GM19023 (cell line): ENCODE measurements at regions not wholly inside any gene's neighbourhood (a gene's known extent, or its start where the extent isn't known, plus 50 kb on each side); places are given as distances from the start of the nearest gene placed in this dataset.
"Not testable (repeated sequence)": the region's sequence is repeated elsewhere in the genome, so short reads cannot be mapped to it uniquely, and the experiment has no call there.

Experiments
- ATAC-seq: cut with Tn5 transposase; IDR thresholded peaks from one replicate; pipeline ENCODE4 v1.9.1; 2021; ENCODE audit warnings: mild to moderate bottlenecking, moderate library complexity; ENCODE audit not compliant: unreplicated experiment

DNA sequence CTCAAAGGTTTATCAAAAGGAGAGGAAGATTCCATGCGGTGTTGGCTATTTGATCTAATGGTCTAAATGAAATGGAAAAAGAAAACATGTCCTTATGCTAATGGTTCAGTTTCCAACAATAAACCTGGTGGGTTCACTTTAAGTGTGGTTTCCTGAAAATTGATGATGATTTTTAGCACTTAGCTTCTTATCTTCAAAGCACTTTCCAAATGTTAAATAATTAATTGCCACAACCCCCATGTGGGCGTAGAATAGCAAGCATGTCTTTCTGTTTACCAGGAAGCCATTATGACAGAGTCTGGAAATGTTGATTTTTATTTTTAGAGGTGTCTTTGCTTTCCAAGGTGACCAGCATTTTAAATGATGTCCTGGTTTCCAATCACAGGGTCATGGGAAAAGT, 134.8 kb upstream of the SLC4A4 start:
- ATAC-seq: no peak

DNA sequence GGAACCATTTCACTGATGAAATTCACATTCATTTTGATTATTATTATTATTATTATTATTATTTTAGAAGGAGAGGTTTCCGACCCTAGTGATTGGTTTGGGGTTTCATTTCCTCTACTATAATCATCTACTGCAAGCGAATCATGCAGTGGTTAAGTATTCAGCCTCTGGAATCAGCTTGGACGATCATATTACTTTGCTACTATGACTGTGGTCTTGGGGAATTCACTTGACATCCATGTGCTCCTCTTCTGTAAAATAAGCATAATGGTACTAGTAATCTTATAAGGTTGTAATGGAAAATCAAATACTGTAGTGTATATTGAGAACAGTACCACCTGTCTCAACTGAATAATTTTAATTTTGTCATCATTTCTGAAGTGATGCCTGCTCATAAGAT, 132.1 kb upstream of the SLC4A4 start:
- ATAC-seq: no peak

DNA sequence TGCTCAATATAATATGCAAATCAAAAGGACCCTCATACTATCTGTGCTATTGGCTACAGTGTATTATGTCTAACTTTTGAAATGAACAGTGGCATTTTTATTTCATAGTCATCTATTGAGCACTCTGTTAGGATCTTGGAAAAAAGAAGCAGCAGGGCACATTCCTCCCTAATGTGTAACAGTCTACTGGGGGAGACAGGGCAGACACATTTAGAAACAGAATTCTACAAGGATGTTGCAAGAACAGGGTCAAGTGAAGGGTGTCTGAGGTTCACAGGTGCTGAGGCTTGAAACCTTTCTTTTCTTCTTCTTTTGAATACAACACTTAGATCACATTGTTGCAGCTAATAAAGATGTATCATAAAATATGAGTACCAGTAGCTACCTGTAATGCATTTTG, 129.7 kb upstream of the SLC4A4 start:
- ATAC-seq: no peak

DNA sequence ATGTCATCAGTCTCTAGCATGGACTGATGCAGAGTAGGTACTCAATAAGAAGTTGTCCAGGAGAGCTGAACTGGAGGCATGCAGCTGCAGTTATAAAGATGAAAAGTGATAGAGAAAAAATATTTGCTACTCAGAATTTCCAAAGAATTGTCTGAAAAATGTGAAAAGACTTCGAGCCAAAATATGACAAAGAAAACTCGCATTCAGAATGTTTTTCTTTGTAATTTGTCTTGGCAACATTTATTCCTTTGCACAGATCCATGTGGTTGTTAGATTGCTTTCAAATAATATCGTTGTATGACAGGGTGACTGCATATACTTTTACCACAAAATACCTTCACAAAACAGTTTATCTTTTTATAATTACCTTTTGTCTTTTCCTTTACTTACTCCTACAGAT, 128.0 kb upstream of the SLC4A4 start:
- no peak for ATAC-seq

DNA sequence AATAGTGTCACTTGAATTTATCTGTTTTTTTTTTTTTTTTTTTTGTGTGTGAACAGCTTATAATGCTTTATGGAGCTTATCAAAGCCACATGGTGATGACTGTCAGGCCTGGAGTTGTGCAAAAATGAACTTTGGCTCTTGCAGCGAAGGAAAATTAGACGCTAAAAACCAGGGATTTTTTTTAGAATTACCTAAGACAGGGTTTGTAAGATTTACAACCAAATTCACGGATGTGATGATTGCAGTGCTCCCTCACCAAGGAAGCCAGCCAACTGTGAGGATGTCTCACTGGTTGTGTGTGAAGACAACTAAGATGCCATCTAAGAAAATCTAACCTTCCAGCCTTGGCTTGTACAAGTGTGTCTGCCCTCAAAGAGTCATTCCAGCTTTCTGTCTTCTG, 127.1 kb upstream of the SLC4A4 start:
- ATAC-seq: no peak

DNA sequence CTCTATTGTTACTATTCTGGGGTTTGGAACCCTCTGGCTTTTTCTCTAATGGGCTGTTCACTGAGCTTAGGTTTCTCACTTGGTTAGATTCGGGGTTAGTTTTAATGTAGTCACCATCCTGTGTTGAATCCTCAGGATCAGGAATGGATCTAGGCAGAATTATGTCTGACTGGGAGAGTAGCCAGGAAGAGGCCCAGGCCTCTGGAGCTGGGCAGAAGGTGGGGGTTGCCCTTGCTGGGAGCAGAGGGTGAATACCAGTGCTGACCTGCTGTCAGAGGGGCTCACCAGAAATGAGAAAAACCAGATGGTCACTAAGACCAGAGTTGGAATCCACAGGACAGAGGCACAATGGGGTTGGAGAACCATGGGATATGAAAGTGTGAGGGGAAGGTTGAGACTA, 126.6 kb upstream of the SLC4A4 start:
- ATAC-seq: no peak

DNA sequence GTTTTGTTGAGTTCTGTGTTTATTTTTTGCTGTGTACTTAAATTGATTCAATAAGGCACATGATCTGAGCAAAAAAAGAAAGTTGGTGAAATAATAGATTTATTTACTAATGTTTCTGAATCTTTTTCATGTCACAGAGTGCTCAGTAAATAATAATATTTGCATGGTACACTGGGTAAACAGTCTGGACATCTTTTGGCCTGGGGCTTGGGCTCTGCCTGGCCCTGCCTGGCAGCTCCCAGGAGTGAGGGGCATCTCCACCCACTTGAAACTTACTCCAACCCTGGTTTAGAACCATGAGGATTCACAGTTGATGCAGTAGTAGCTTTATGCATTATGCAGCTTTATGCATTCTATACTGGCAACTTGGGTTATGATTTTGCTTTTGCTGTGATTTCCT, 124.2 kb upstream of the SLC4A4 start:
- ATAC-seq: no peak

DNA sequence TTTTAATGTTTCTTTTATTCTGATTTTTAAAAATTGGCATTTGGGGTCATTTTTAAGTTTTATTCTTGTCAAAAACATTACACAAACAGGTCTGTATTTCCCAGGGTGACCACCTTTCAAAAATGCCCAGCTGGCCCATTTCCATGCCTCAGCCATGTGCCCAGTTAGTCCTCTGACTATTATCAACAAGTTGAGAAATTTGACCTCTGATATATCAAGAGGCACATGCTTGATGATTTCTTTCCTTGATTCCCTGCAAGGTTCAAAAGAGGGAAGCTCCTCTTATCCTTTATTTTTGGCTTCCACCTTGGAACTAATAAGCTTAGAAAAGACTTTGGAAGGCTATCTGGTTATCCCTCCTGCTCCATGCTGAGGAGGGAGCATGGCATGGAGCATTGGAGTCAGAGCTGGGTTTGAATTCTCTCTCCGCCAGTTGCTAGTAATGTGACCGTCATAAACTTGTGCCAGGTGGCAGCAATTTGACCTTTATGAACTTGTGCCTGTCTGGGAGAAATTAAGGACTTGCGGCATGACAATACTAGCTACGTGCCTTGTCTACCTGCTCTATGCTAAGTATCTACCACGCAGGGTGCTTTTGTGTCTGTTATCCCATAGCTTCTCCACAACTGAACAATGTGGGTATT, 122.4 kb upstream of the SLC4A4 start:
- no peak for ATAC-seq

DNA sequence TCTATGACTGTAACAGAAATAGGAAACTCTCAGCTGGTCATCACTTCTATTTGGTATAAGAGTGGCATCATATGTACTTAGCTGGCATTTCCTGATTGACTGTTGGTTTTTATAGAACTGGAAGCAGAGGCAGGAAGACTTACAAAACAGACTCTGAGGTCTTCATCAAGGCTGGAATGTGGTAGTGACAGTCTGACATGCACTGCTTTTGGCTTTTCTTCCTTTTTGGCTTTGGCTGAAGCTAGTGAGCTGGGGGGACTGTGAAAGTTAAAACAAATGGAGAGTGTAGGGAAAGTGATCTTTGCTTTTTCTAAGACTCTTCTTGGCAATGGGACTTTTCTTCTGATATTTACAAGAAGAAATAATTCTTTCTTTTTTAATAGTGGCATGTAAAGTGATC, 121.1 kb upstream of the SLC4A4 start:
- ATAC-seq: no peak

DNA sequence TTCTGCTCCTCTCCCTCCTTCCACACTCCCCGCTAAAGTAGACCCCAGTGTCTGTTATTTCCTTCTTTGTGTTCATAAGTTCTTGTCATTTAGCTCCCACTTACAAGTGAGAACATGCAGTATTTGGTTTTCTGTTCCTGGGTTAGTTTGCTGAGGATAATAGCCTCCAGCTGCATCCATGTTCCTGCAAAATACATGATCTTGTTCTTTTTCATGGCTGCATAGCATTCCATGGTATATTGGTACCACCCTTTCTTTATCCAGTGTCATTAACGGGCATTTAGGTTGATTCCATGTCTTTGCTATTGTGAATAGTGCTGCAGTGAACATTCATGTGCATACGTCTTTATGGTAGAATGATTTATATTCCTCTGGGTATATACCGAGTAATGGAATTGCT, 118.0 kb upstream of the SLC4A4 start:
- not testable (repeated sequence) for ATAC-seq

DNA sequence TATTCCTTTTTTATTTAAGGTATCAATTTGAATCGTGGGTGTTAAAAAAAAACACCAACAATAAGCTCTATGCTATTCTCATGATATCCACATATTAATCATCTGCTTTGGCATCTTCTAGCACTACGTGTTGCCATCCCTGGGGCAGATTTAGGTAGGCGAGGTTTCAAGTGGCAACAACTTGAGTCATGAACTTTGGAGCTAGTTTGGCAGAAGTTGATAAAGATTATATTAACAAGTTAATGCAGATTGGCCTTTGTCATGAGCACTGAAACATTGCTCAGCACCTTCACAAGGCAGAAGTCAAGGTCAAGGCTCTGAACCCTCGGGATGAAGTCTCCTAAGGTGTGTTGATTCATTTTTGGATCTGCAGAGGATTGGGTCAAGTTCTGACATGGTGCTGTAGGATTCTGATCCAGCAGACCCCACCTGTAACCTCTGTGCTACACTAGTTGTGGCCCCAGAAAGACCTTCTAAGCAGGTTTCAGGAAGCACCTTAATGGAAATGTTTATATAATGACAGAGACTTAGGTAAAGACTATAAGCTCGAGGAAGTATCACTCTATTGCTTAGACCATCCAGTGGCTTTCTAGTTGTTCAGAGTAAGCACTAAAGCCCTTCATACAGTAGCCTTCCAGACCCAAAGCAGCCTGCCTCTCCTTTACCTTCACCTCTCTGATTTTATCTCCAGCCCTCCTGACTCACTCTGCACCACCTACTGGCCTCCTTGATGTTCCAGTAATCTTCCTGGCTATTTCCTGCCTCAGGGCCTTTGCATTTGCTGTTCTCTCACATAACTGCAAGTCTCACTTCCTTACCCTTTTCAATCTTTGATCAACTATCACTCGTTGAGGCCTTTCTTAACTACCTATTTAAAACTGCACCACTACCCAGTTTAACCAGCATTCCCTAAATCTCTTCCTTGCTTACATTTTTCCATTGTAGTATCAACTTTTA, 117.0 kb upstream of the SLC4A4 start:
- no peak for ATAC-seq

DNA sequence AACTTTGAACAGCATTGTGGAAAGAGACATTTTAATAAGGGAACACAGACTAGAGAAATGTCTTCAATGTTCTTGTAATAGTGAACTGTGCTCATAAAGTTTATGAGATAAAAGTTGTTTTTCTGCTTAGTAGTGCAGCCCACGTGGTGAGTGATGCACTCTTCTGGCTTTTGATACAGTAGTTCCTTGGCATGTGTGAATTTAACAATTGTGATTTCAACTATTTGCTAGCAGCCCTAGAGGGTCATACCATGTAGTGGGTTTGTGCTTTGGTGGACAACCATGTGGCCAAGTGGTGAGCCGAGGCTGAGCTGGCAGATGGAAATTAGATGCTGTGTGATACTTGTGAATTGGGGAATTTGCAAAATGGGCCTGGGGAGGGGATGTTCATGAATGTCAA, 116.2 kb upstream of the SLC4A4 start:
- no peak for ATAC-seq

DNA sequence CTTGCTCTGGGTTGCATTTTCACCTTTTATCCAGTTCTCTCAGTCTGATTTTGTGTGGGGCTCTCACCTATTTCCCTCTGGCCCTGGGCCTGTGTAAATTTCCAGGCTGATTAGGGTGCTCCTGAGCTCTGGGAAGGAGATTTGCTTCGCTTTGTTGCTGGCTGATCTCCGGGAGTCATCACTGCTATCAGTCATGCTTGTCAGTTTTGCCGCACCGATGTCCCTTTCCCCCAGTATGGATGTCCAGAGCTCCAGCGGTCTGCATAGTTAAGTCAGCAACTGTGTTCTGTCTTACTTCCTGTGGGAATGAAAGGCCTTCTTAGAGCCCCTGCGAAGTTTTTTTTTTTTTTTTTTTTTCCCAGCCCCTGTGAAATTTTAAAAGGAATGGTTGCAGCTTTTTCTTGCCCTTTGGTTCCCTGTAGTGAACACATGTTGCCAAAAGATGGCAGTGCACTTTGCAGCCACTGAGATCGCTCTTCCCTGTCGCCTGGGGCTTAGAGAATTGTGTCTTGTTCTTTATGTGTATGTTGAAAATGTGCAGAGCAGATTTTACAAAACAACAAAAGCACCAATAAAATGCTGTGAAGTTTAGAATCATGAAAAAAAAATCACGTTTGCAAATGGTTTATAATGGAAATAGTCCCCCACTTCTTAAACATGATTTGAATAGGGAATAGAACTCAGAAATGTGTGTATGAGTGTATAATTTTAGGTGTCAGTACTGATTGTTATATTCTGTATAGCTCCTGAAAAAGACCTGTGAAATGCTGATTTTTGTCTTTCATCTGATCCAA, 109.1 kb upstream of the SLC4A4 start:
- no peak for ATAC-seq

DNA sequence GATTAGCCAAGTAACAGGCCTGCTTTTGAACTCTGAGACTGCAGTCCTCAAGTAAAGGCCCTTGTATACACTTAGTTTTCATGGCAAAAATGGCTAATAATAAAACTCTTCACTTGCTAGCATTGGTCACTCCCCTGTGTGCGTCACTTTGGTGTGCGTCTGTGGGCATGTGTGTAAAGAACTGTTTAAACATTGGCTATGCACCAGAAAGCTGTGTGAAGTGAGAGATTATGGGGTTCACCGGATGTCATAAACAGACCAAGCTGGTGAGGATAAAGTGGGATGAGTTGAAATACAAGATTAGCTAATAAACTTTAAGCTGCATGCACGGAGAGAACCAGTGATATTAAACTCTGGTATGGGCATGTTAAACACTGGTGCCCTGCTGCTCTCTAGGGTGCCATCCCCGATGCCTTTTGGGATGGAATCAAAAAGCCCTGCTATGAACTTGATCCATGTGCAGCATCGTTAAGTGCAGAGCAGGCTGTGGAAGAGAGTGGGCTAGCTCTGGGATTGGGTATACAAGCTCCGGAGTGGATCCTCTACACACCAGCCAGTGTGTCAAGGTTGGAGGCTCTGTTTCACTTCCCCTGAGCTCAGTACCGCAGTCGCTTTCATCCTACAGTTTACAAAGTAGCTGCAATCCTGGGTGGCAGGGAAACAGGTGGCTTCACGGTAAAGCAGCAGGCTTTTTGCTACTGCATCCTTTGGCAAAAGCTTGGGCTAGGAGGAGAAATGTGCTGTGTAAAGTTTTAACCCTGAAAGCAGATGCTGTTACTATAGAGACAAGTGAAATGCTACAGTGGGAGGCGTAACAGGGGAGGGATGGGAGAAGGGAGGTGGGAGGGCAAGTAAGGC, 108.3 kb upstream of the SLC4A4 start:
- no peak for ATAC-seq

DNA sequence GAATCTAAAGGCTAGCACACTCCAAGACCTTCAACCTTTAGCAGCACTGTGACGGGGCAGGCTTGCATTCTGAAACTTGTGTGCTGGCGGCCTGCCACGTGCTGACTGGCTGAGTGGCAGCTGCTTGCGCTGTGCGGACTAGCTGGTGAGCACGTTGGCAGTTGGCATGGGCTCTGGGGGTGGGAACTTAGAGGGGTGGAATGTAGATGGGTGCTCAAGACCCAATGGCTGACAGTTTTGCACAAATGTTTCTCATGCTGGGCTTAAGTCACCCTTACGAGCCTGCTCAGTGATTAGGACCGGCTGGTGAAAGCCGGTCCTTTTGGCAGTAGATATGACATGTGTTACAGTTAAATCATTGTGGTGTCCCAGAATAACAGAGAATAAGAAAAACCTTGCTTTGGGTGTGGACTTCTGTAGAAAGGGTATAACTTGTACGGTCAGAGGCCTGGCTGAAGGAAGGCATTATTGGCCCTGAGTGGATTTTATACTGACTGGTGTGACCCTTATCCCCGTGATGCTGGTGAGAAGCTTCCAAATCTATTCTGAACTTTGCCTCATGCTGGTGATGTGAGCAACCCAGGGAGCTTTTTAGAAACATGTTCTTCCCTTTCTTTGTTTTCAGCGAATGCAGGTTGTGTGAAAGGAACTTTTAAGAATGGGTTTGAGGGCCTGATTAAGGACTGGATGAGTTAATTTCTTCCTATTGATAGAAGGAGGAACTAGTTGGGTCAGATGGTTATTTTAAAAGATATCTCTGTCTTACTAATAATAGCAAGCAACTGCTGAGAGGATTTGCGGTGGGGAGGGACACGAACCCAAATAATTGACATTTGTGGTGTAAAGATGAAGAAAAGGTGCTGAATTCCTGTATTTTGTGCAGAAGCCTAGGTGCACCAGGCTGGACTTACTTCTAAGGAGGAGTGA, 107.4 kb upstream of the SLC4A4 start:
- no peak for ATAC-seq

DNA sequence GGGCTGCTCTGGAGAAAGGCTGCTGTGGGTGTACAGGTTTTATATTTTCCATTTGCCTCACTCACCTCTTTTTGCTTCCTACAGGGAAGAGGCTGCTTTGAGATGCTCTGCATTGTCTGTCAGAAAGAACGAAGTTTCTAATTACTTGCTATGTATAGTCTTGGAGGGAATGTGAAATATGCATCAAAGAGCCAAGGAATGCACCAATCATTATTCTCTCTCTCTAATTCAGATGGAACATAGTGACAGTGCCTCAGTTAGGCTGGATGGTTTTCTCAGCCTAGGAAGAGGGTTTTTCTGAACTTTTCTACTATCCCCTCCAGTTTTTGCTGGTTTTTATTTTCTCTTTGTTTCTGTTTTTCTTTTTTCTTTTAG, 106.8 kb upstream of the SLC4A4 start:
- no peak for ATAC-seq

DNA sequence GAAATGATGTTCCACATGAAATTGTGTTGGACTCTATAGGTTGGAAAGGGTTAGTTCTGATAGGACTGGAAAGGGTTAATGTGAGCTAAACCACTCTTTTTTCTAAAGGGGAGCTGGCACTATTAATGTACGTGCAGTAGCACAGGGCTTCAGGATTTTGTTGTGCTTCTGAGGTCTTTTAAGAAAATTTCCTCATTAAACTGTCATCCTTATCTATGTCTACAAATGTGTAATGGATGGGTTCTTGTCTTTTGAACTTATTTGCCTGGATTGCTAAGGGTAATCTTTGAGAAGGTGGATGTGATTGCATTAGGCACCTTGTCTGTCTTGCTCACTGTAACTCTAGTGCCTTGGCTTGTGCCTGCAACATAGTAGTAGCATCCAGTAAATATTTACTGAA, 106.0 kb upstream of the SLC4A4 start:
- ATAC-seq: no peak

DNA sequence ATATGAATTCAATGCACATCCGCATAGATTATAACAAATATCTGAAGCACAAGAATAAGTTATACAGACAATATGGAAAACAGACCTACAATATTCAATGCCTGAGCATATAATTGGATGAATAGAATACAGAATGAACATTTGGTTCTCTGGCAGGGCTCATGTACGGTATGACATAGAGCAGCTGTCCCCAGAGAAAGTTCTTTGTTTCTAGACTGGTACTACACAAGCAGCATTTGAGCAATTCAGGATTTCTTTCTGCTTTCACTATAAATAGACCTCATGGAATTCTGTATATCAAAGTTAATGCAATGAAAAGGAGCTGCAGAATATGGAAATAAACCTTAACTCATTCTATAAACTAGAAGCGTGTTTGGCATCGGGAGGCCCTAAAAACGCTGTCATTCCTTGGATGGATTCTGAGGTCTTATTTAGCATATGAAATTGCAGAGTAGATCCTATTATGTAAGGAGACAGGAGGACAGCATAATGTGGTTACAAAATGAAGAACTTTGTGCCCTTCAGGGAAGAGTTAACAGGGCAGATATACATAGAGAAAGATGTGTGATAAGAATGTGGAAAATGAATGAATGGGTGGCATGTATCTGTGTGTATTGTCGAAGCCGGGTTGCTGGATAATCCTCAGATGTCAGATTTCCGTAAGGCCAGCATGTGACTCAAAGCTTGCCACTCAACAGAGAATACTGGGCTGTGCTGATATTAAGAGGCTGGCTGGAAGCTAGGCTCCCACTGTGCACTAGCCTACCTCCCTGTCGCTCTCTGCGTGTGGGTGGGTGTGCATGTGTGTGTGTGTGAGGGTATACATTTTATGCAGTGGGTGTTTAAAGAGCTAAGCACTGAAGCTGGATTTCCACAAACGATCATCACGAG, 103.3 kb upstream of the SLC4A4 start:
- ATAC-seq: no peak

DNA sequence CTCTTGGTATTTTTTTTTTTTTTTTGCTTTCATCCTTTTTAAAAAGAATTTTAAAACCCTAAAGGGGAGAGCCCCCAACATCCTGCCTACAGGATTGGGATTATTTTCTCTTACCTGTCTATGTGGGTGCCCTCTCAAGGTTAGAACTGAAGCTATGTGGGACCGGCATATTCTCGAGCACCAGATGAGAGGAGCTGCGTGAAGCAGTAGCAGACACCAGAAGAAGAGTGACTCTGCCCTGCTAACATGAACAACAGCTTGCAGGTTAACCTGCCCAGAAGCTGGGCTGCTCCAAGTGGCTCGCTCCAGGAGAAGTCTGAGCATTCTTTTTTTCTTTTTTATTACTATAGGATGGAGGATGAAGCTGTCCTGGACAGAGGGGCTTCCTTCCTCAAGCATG, 102.6 kb upstream of the SLC4A4 start:
- ATAC-seq: no peak
